AG09319 (cell line): ENCODE measurements at regions not wholly inside any gene's neighbourhood (a gene's known extent, or its start where the extent isn't known, plus 50 kb on each side); places are given as distances from the start of the nearest gene placed in this dataset.
"Not testable (repeated sequence)": the region's sequence is repeated elsewhere in the genome, so short reads cannot be mapped to it uniquely, and the experiment has no call there.

ENCODE experiments used
- DNase-seq: peaks from one replicate; pipeline ENCODE4 v3.0.0-alpha.2; 2010; ENCODE audit warnings: low read depth; ENCODE audit errors: extremely low read depth
- TF ChIP-seq, protein P1 (sequence below): IDR thresholded peaks from 2 replicates; pipeline ENCODE4 v1.5.1; 2011; ENCODE audit warnings: low read depth, mild to moderate bottlenecking, inconsistent platforms, low read length, moderate library complexity

DNA sequence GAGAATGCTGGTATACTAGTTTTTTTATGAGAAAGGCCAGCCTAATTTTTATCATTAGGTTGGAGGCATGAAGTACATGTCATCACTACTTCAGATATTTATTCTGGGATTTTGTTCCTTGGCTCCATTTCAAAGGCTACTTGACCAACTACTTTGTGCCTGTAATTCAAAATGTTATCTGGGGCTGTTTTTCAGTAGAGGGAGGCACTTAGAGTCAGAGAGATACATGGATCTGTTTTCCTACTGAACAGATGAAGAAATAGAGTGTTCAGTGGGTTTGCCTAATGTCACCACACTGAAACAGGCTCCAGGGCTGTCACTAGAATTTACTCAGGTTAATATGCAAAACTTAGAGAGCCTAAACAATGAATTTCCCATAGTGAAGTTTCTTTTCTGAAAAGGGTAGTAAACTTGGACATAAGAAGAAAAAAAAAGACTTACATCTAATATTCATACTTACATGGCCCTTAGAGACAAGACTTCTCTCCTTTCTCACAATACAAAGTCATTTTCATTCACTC lies 127.3 kb upstream of the ITGB1 start:
- no peak for DNase-seq
- TF ChIP-seq, protein P1, sequence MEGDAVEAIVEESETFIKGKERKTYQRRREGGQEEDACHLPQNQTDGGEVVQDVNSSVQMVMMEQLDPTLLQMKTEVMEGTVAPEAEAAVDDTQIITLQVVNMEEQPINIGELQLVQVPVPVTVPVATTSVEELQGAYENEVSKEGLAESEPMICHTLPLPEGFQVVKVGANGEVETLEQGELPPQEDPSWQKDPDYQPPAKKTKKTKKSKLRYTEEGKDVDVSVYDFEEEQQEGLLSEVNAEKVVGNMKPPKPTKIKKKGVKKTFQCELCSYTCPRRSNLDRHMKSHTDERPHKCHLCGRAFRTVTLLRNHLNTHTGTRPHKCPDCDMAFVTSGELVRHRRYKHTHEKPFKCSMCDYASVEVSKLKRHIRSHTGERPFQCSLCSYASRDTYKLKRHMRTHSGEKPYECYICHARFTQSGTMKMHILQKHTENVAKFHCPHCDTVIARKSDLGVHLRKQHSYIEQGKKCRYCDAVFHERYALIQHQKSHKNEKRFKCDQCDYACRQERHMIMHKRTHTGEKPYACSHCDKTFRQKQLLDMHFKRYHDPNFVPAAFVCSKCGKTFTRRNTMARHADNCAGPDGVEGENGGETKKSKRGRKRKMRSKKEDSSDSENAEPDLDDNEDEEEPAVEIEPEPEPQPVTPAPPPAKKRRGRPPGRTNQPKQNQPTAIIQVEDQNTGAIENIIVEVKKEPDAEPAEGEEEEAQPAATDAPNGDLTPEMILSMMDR = no peak

DNA sequence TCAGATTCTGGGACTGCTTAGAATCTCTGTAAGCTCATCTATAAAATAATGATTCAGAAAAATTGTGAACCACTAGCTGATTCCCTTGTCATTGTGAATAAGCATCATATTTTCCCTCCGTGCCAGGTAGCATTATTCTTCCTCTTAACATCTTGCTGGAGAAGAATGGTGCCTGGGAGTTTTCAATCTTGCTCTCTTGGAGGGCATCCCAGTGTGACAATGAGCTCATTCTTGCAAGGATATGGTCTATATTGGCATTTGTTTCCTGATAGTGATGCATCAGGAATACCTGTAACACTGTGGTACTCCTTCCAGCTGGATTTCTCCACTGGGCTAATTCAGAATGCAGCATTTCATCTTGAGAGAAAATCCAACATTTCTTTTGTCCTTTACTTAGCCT lies 126.4 kb upstream of the ITGB1 start:
- no peak for DNase-seq
- TF ChIP-seq, protein P1 = no peak

DNA sequence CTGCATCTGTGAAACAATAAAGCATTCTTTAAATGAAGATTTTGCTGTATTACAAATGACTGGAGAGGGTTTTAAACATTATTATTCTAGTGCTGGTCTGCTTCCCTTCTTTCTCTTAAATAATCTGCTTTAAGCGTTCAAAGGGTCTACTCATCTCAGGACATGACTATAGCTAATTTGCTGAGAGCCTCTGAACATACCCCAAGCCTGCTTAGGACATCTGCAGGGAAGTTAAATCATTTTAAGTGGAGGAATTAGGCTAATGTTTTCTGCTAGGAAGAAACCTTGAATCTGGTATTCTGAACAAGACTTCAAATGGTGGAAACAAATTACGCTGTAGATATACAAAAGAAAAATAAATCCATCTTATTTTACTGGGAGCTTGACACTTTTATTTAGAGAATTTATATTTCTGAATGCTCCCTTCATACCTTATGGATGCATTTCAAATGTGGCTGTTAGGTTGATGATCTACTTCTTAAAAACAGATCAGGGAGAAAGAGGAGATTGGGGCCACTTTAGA lies 124.4 kb upstream of the ITGB1 start:
- TF ChIP-seq, protein P1 = no peak
- no peak for DNase-seq

DNA sequence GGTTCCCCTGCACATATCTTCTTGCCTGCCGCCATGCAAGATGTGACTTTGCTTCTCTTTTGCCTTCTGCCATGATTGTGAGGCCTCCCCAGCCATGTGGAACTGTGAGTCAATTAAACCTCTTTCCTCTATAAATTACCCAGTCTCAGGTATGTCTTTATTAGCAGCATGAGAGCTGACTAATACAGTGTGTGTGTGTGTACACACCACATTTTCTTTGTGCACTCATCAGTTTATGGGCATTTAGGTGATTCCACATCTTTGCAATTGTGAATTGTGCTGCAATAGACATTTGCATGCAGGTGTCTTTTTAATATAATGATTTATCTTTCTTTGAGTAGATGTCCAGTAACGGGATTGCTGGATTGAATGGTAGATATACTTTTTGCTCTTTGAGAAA lies 122.4 kb upstream of the ITGB1 start:
- not testable (repeated sequence) for DNase-seq

DNA sequence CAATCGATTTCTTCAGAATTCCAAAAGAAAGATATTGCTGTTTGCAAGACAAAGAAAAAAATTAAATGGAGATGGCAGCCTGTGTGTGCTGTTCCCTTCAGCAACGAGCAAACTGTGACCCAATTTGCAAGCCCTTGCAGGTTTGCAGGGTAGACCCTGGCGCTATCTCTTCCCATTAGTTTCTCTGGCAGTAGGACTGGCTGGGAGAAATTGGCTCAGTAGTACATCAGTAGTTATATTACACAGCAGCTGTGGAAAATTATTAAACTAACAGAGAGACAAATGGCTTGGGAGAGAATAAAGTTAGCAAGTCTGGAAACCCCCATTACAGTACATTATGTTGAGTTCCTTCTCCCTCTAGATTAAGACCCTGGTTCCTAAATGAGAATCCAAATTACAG lies 116.4 kb upstream of the ITGB1 start:
- DNase-seq = no peak
- TF ChIP-seq, protein P1 = no peak

DNA sequence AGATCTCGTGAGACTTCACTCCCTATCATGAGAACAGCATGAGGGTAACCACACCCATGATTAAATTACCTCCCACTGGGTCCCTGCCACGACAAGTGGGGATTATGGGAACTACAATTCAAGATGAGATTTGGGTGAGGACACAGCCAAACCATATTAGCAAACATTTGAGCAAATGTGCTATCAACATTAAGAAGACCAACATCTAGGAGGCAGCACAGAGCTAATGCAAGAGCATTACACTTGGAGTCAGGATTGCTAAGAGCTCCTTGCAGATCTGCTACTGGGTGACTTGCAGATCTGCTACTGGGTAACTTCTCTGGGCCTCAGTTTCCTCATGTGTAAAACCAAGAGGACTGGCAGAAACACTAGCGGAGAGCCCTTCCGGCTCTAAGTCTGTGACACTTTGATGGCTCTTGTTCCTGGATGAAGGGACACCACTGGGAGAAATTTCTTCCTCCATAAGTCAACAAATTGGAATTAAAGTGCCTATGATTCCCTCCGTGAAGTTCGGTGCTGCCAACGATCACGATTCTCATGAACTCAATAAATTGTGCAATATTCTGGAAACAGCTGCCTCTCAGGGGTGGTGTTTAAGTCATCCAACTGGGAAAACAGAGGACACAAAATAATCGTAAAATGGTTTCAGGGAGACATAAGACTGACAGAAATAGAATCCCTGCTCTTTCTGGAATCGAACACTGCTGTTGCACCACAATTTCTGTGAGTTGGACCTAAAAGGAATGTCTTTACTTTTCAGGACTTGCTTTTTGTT lies 115.8 kb upstream of the ITGB1 start:
- TF ChIP-seq, protein P1 = no peak; the same call in 1 of the 2 replicates

DNA sequence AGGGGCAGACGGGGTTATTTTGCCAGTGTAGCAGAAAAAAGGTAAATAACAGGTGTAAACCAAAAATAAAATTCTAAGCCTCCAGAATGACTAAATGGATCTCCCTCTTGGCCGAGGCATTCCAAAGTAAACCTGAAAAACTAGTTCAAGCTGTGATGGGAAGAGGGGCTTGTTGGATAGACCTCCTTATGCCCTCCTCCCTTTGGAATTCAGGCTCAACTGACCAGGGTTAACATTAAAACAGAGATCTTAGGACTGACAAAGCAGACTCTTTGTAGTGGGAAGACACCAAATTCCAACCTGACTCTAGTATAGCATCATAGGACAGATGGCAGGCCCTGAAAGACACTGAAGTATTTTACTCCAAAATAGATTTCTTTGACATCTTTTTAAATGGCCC lies 113.8 kb upstream of the ITGB1 start:
- TF ChIP-seq, protein P1 = no peak
- no peak for DNase-seq

More for the DNA sequence above, 115.8 kb upstream of the ITGB1 start:
- DNase-seq = no peak

DNA sequence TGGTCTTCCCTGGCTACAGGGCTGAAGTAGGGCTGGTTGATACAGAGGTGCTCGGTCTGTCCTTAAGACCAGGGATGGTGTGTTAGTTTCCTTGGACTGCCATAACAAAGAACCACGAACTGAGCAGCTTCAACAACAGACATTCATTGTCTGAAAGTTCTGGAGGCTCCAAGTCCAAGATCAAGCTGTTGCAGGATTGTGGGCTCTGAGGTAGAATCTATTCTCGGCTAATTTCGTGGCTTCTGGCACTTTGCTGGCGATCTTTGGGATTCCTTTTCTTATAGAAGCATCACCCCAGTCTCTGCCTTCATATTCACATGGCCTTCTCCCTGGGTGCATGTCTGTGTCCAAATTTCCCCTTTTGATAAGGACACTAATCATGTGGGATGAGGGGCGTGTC lies 112.1 kb upstream of the ITGB1 start:
- TF ChIP-seq, protein P1 = no peak
- DNase-seq = no peak
